Keratinocyte (primary cell): ENCODE measurements at regions not wholly inside any gene's neighbourhood (a gene's known extent, or its start where the extent isn't known, plus 50 kb on each side); places are given as distances from the start of the nearest gene placed in this dataset.

Experiments used
- DNase-seq: peaks from one replicate; pipeline ENCODE4 v3.0.0-alpha.2; 2011; ENCODE audit warnings: low read depth, missing footprints, low spot score
- FAIRE-seq: peaks from 2 replicates; lab custom pipeline; 2011; peaks lifted over from hg19 to GRCh38; lab: Jason Lieb, UNC
- H2AFZ ChIP-seq: 2 replicates; pipeline ENCODE4 v1.6.0; 2012; ENCODE audit warnings: low read length, control low read depth, inconsistent platforms; ENCODE audit not compliant: control insufficient read depth
- H3K27ac ChIP-seq: 2 replicates; pipeline ENCODE4 v1.5.1; 2011; ENCODE audit warnings: low read length; ENCODE audit not compliant: control insufficient read depth, insufficient read depth
- H3K27me3 ChIP-seq: 3 replicates; pipeline ENCODE4 v1.6.0; 2011; ENCODE audit warnings: low read length; ENCODE audit not compliant: control insufficient read depth, insufficient read depth; ENCODE audit errors: extremely low read depth
- H3K36me3 ChIP-seq, 2 experiments: 2 replicates in 1 of 2; 3 replicates in 1 of 2; pipeline ENCODE4 v1.5.1; 2011; ENCODE audit warnings: low read length in 2 of 2, mild to moderate bottlenecking in 1 of 2; ENCODE audit not compliant: control insufficient read depth in 2 of 2, insufficient read depth in 2 of 2; ENCODE audit errors: extremely low read depth in 1 of 2
- H3K4me1 ChIP-seq: 3 replicates; pipeline ENCODE4 v1.5.1; 2011; ENCODE audit warnings: low read length; ENCODE audit not compliant: control insufficient read depth, insufficient read depth; ENCODE audit errors: extremely low read depth
- H3K4me2 ChIP-seq: 3 replicates; pipeline ENCODE4 v1.6.0; 2011; ENCODE audit warnings: low read depth, low read length; ENCODE audit not compliant: control insufficient read depth, insufficient read depth; ENCODE audit errors: extremely low read depth
- H3K4me3 ChIP-seq, 3 experiments: fragments of 200-600 bp in 1 of 3; sonication (generic) in 1 of 3; 2 replicates in 2 of 3; 3 replicates in 1 of 3; pipeline ENCODE4 v1.5.1; 2011 to 2016; ENCODE audit warnings: low read length in 3 of 3, mild to moderate bottlenecking in 3 of 3, control low read depth in 2 of 3, inconsistent platforms in 1 of 3, low read depth in 1 of 3, mixed read lengths in 1 of 3, mixed run types in 1 of 3, moderate library complexity in 1 of 3; ENCODE audit not compliant: control insufficient read depth in 2 of 3, insufficient read depth in 2 of 3; ENCODE audit errors: extremely low read depth in 1 of 3
- H3K79me2 ChIP-seq: 2 replicates; pipeline ENCODE4 v1.6.0; 2012; ENCODE audit warnings: low read length; ENCODE audit not compliant: control insufficient read depth, insufficient read depth
- H3K9ac ChIP-seq: 3 replicates; pipeline ENCODE4 v1.6.0; 2011; ENCODE audit warnings: low read length; ENCODE audit not compliant: control insufficient read depth, insufficient read depth; ENCODE audit errors: extremely low read depth
- H3K9me1 ChIP-seq: 3 replicates; pipeline ENCODE4 v1.6.0; 2011; ENCODE audit warnings: low read length; ENCODE audit not compliant: control insufficient read depth, insufficient read depth; ENCODE audit errors: extremely low read depth
- H3K9me3 ChIP-seq: 2 replicates; pipeline ENCODE4 v1.5.1; 2012; ENCODE audit warnings: low read depth, low read length; ENCODE audit not compliant: control insufficient read depth
- H4K20me1 ChIP-seq: 3 replicates; pipeline ENCODE4 v1.6.0; 2011; ENCODE audit warnings: low read length; ENCODE audit not compliant: control insufficient read depth, insufficient read depth; ENCODE audit errors: extremely low read depth
- CTCF ChIP-seq, 3 experiments: IDR thresholded peaks in 1 of 3; conservative IDR thresholded peaks in 1 of 3; optimal IDR thresholded peaks in 1 of 3; 2 replicates in 2 of 3; 3 replicates in 1 of 3; pipeline versions ENCODE3 to v1.5.1; 2011; ENCODE audit warnings: low read length in 3 of 3, mild to moderate bottlenecking in 3 of 3, moderate library complexity in 2 of 3, control low read depth in 1 of 3, inconsistent platforms in 1 of 3; ENCODE audit not compliant: insufficient read depth in 2 of 3; ENCODE audit errors: extremely low read depth in 1 of 3
- EZH2 ChIP-seq: IDR thresholded peaks from one replicate; pipeline ENCODE4 v1.6.1; 2012; ENCODE audit warnings: inconsistent platforms, mild to moderate bottlenecking, low read length, moderate library complexity
- dilution Hi-C: fragments of 300-500 bp; cut with MboI; formaldehyde crosslinking; loops from one replicate; pipeline ENCODE4 v1.7.0; 2020; ENCODE audit warnings: low sequenced_read_pairs; ENCODE audit not compliant: extremely low pct_ligation_motif_present

GRCh38 chr6:2449572-2449940 lies 204.2 kb upstream of the GMDS start:
- H4K20me1 ChIP-seq: no peaks in the 10 kb centered on the region
- dilution Hi-C loops: no loop called here
- H2AFZ ChIP-seq: no peak overlapping the region
- DNase-seq: no peak
- no peaks in the 10 kb centered on the region for H3K4me1 ChIP-seq
- no peak for FAIRE-seq
- no peak overlapping the region for H3K4me3 ChIP-seq
- H3K9ac ChIP-seq: no peak overlapping the region
- no peak overlapping the region for H3K27ac ChIP-seq
- no peaks in the 10 kb centered on the region for H3K9me3 ChIP-seq
- no peaks in the 10 kb centered on the region for H3K79me2 ChIP-seq
- no peaks in the 10 kb centered on the region for H3K36me3 ChIP-seq
- no peak overlapping the region for H3K4me2 ChIP-seq
- H3K27me3 ChIP-seq: peaks cover 20% of the 10 kb centered on the region
- TF ChIP-seq EZH2 (no peak), CTCF (optimal IDR thresholded peaks at IDR 0.05 in 1 of 3, IDR thresholded peaks at IDR 0.05 in 1 of 3, conservative IDR thresholded peaks at IDR 0.05 in 1 of 3; ENCODE audit: extremely low read depth in 1 of 3, insufficient read depth in 2 of 3, low read length in 3 of 3) (no peak)
- no peaks in the 10 kb centered on the region for H3K9me1 ChIP-seq

GRCh38 chr6:2448826-2449571 lies 203.6 kb upstream of the GMDS start:
- dilution Hi-C loops: no loop called here

More at GRCh38 chr6:2448826-2449571, 203.6 kb upstream of the GMDS start:
- Histone ChIP-seq H2AFZ (peak overlapping the region; percentile 42), H3K4me2 (peak overlapping the region; percentile 66), H3K4me1 (no peaks in the 10 kb centered on the region), H3K27me3 (peaks cover 20% of the 10 kb centered on the region), H3K4me3 (peak overlapping the region in 1 of 3 experiments; percentile 39), H3K9ac (no peak overlapping the region), H3K9me1 (no peaks in the 10 kb centered on the region), H3K27ac (no peak overlapping the region), H3K36me3 (no peaks in the 10 kb centered on the region), H3K79me2 (no peaks in the 10 kb centered on the region), H4K20me1 (no peaks in the 10 kb centered on the region), H3K9me3 (no peaks in the 10 kb centered on the region)
- TF ChIP-seq EZH2: no peak
- peak; percentile 65 to 88 (median 84) for TF ChIP-seq CTCF (optimal IDR thresholded peaks at IDR 0.05 in 1 of 3, IDR thresholded peaks at IDR 0.05 in 1 of 3, conservative IDR thresholded peaks at IDR 0.05 in 1 of 3; ENCODE audit: extremely low read depth in 1 of 3, insufficient read depth in 2 of 3, low read length in 3 of 3)
- DNase-seq (peak; percentile 15), FAIRE-seq (peak; percentile 86)
